NT2/D1 (cell line): ENCODE measurements at regions not wholly inside any gene's neighbourhood (a gene's known extent, or its start where the extent isn't known, plus 50 kb on each side); places are given as distances from the start of the nearest gene placed in this dataset.

ENCODE experiments used
- SUZ12 ChIP-seq: IDR thresholded peaks from 2 replicates; pipeline ENCODE4 v1.6.1; 2011; ENCODE audit not compliant: insufficient read length, insufficient read depth; ENCODE audit errors: extremely low read depth
- YY1 ChIP-seq: IDR thresholded peaks from 2 replicates; pipeline ENCODE4 v1.6.1; 2011; ENCODE audit not compliant: insufficient read length, insufficient read depth
- ZNF274 ChIP-seq: IDR thresholded peaks from 2 replicates; pipeline ENCODE4 v1.6.1; 2011; ENCODE audit warnings: mild to moderate bottlenecking, low read depth, low read length

DNA sequence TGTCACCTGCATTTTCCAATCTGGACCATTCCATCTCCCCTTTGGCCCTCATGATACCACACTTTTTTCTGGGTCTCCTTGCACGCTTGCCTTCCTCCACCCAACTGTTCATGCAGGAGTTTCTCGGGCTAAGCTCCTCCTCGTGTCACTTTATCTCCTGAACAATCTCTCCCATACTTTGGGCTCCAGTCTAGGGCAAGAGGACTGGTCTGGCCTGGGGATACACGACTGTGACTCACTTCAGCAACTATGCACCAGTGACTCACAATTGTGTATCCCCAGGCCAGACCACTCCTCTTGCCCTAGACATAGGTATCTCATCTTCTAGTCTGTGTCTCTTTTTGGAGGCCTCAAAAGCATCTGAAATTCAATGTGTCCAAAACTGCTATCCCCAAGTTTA lies 149.4 kb upstream of the PTPRM start:
- TF ChIP-seq ZNF274: no peak
- TF ChIP-seq YY1: no peak
- TF ChIP-seq SUZ12: no peak
